H1 (cell line): ENCODE measurements at regions not wholly inside any gene's neighbourhood (a gene's known extent, or its start where the extent isn't known, plus 50 kb on each side); places are given as distances from the start of the nearest gene placed in this dataset.

Experiments used
- CBX5 ChIP-seq: fragments of 300-800, 300-1000 bp; sonication (generic); IDR thresholded peaks from 2 replicates; pipeline ENCODE4 v1.7.1; 2016; ENCODE audit warnings: antibody characterized with exemption, low read length, low read depth
- EGR1 ChIP-seq: IDR thresholded peaks from 2 replicates; pipeline ENCODE4 v1.6.1; 2011; ENCODE audit warnings: low read depth, low read length, borderline replicate concordance
- EZH2 ChIP-seq: fragments of 200-600 bp; sonication (generic); IDR thresholded peaks from 2 replicates; pipeline ENCODE4 v1.7.1; 2012; ENCODE audit warnings: low read depth, mild to moderate bottlenecking, moderate library complexity, low read length, inconsistent platforms; ENCODE audit not compliant: severe bottlenecking

DNA sequence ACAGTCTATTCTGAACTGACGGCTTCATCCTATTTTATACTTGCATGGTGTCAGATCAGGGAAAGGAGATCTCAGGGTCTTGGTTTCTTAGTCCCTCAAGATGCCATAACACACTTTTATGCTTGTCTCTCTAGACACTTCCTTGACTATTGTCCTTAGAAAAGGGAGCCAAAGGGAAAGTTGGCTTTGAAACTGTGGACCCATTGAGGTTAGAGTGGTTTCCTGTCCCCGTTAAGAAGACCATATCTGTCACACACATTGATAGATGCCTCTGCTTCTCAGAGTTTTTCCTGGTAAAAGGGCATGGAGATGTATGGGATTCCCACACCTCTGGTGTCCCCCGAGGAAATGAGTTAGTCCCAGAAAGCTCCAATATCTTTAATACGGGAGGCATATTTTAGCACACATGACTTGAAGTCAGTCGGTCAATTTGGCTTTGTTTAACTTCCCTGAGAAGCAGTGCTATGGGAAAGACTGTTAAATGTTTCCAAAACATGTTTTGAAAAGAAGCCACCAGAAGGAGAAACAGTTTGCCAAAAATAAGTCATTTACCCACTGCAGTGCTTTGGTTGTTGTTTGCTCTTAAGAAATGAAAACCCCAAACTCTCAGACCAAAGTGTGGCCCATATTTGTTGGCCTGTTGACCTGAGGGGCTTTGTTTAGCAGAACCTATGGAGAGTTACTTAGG, 133.4 kb upstream of the CXCR4 start (continued):
- no peak for TF ChIP-seq EZH2
- no peak for TF ChIP-seq EGR1
- no peak for TF ChIP-seq CBX5
- TF ChIP-seq, all 59 proteins: peak for 0
